ENCODE measurements at regions not wholly inside any gene's neighbourhood (a gene's known extent, or its start where the extent isn't known, plus 50 kb on each side); places are given as distances from the start of the nearest gene placed in this dataset.

- FAIRE-seq (no peak), DNase-seq (ENCODE audit: insufficient read length, low spot score) (no peak)
These were observed 829.1 kb downstream of the PCDH7 start for GRCh38 chr4:31549256-31549655.

- FAIRE-seq: no peak
- DNase-seq (ENCODE audit: insufficient read length, low spot score): no peak
These were observed 837.3 kb downstream of the PCDH7 start for GRCh38 chr4:31557437-31557836.

GRCh38 chr4:31573554-31573953 lies 853.4 kb downstream of the PCDH7 start:
- DNase-seq (ENCODE audit: insufficient read length, low spot score): no peak

GRCh38 chr4:31575504-31575903 lies 855.3 kb downstream of the PCDH7 start:
- DNase-seq (ENCODE audit: insufficient read length, low spot score) (no peak), FAIRE-seq (no peak)

More at GRCh38 chr4:31573554-31573953, 853.4 kb downstream of the PCDH7 start:
- no peak for FAIRE-seq

GRCh38 chr4:31580843-31581242 lies 860.7 kb downstream of the PCDH7 start:
- FAIRE-seq: no peak

GRCh38 chr4:31585503-31585902 lies 865.3 kb downstream of the PCDH7 start:
- FAIRE-seq (no peak), DNase-seq (ENCODE audit: insufficient read length, low spot score) (no peak)

More at GRCh38 chr4:31580843-31581242, 860.7 kb downstream of the PCDH7 start:
- no peak for DNase-seq (ENCODE audit: insufficient read length, low spot score)

GRCh38 chr4:31592293-31592692 lies 872.1 kb downstream of the PCDH7 start:
- DNase-seq (ENCODE audit: insufficient read length, low spot score) (no peak), FAIRE-seq (no peak)

- no peak for DNase-seq (ENCODE audit: insufficient read length, low spot score)
- FAIRE-seq: no peak
These were observed 875.3 kb downstream of the PCDH7 start for GRCh38 chr4:31595496-31595895.

- FAIRE-seq (no peak), DNase-seq (ENCODE audit: insufficient read length, low spot score) (no peak)
These were observed 878.5 kb downstream of the PCDH7 start for GRCh38 chr4:31598639-31599038.

GRCh38 chr4:31601793-31602192 lies 881.6 kb downstream of the PCDH7 start:
- DNase-seq (ENCODE audit: insufficient read length, low spot score): no peak
- no peak for FAIRE-seq

- no peak for DNase-seq (ENCODE audit: insufficient read length, low spot score)
- FAIRE-seq: no peak
These were observed 893.9 kb downstream of the PCDH7 start for GRCh38 chr4:31613946-31614623.

- FAIRE-seq (no peak), DNase-seq (ENCODE audit: insufficient read length, low spot score) (no peak)
These were observed 897.5 kb downstream of the PCDH7 start for GRCh38 chr4:31617667-31618066.

- DNase-seq (ENCODE audit: insufficient read length, low spot score): no peak
These were observed 900.3 kb downstream of the PCDH7 start for GRCh38 chr4:31620476-31620875.

GRCh38 chr4:31645236-31645635 lies 925.1 kb downstream of the PCDH7 start:
- FAIRE-seq: no peak

More at GRCh38 chr4:31620476-31620875, 900.3 kb downstream of the PCDH7 start:
- no peak for FAIRE-seq

GRCh38 chr4:31647786-31648185 lies 927.6 kb downstream of the PCDH7 start:
- FAIRE-seq: no peak
- DNase-seq (ENCODE audit: insufficient read length, low spot score): no peak

More at GRCh38 chr4:31645236-31645635, 925.1 kb downstream of the PCDH7 start:
- DNase-seq (ENCODE audit: insufficient read length, low spot score): no peak

GRCh38 chr4:31649878-31650277 lies 929.7 kb downstream of the PCDH7 start:
- no peak for FAIRE-seq
- no peak for DNase-seq (ENCODE audit: insufficient read length, low spot score)

- FAIRE-seq: no peak
- no peak for DNase-seq (ENCODE audit: insufficient read length, low spot score)
These were observed 931.4 kb downstream of the PCDH7 start for GRCh38 chr4:31651541-31651940.

- FAIRE-seq: no peak
These were observed 935.2 kb downstream of the PCDH7 start for GRCh38 chr4:31655328-31655727.

GRCh38 chr4:31657859-31658570 lies 937.8 kb downstream of the PCDH7 start:
- FAIRE-seq: no peak
- no peak for DNase-seq (ENCODE audit: insufficient read length, low spot score)

More at GRCh38 chr4:31655328-31655727, 935.2 kb downstream of the PCDH7 start:
- no peak for DNase-seq (ENCODE audit: insufficient read length, low spot score)

GRCh38 chr4:31660916-31661315 lies 940.7 kb downstream of the PCDH7 start:
- DNase-seq (ENCODE audit: insufficient read length, low spot score): no peak
- FAIRE-seq: no peak

- DNase-seq (ENCODE audit: insufficient read length, low spot score) (no peak), FAIRE-seq (no peak)
These were observed 942.8 kb downstream of the PCDH7 start for GRCh38 chr4:31662951-31663350.

GRCh38 chr4:31667686-31668085 lies 947.5 kb downstream of the PCDH7 start:
- no peak for FAIRE-seq
- no peak for DNase-seq (ENCODE audit: insufficient read length, low spot score)

All from GM19239 (cell line).